ENCODE measurements at regions not wholly inside any gene's neighbourhood (a gene's known extent, or its start where the extent isn't known, plus 50 kb on each side); places are given as distances from the start of the nearest gene placed in this dataset.

GRCh38 chr3:181518222-181518621 is 193.5 kb upstream of the SOX2 start:
- Histone ChIP-seq H3K56ac (replicated peaks; ENCODE audit: insufficient read length, low read depth, low read length) (no peak overlapping the region), H3K18ac (ENCODE audit: extremely low read depth, low read length) (no peak overlapping the region; the same call in 1 of the 2 replicates), H4K20me1 (replicated peaks in 1 of 2; ENCODE audit: control insufficient read depth in 1 of 2, insufficient read depth in 2 of 2, low read length in 2 of 2) (no peaks in the 10 kb centered on the region), H4K91ac (replicated peaks; ENCODE audit: insufficient read length, low read length) (no peak overlapping the region), H3K27me3 (replicated peaks in 1 of 4; ENCODE audit: control insufficient read depth in 3 of 4, extremely low read depth in 1 of 4, insufficient read depth in 3 of 4, low read length in 3 of 4) (no peaks in the 10 kb centered on the region), H2BK12ac (ENCODE audit: low read depth, low read length) (no peak overlapping the region), H3K4me2 (ENCODE audit: insufficient read depth in 1 of 2, low read depth in 2 of 2, low read length in 2 of 2) (no peak overlapping the region), H2BK15ac (ENCODE audit: low read length) (no peak overlapping the region), H2BK120ac (replicated peaks; ENCODE audit: low read depth, low read length) (no peak overlapping the region), H3K14ac (ENCODE audit: insufficient read length) (no peak overlapping the region), H3K9ac (replicated peaks in 1 of 4; ENCODE audit: extremely low read depth in 1 of 4, low read depth in 3 of 4, low read length in 3 of 4) (no peak overlapping the region), H3K79me1 (ENCODE audit: low read depth, low read length) (no peaks in the 10 kb centered on the region), H3K23me2 (ENCODE audit: low read depth, low read length) (no peaks in the 10 kb centered on the region), H3K36me3 (ENCODE audit: control insufficient read depth in 2 of 4, insufficient read depth in 4 of 4, low read length in 3 of 4) (no peaks in the 10 kb centered on the region; a peak in 1 of 8 replicates), H3K23ac (ENCODE audit: insufficient read length) (no peak overlapping the region), H3K9me3 (ENCODE audit: insufficient read depth in 2 of 2, low read depth in 1 of 2, low read length in 1 of 2) (no peaks in the 10 kb centered on the region), H4K8ac (ENCODE audit: extremely low read depth, insufficient read depth, low read length) (no peak overlapping the region), H2AFZ (ENCODE audit: low read length) (no peak overlapping the region), H4K5ac (ENCODE audit: insufficient read length, low read depth, low read length) (no peak overlapping the region), H3K4me1 (replicated peaks in 1 of 4; ENCODE audit: control insufficient read depth in 3 of 4, insufficient read depth in 4 of 4, low read length in 3 of 4) (no peaks in the 10 kb centered on the region), H3K27ac (ENCODE audit: low read depth, low read length) (no peak overlapping the region), H2BK20ac (ENCODE audit: low read length) (no peak overlapping the region), H2AK5ac (ENCODE audit: low read depth, low read length) (no peak overlapping the region), H3K79me2 (ENCODE audit: control insufficient read depth in 1 of 2, insufficient read depth in 2 of 2, low read length in 2 of 2) (no peaks in the 10 kb centered on the region), H3K4ac (replicated peaks; ENCODE audit: insufficient read length, low read depth, low read length) (no peak overlapping the region), H3K4me3 (ENCODE audit: extremely low read depth in 1 of 4, insufficient read depth in 2 of 4, low read depth in 3 of 4, low read length in 4 of 4) (no peak overlapping the region), H2BK5ac (ENCODE audit: low read depth, low read length) (no peak overlapping the region)
- FAIRE-seq = no peak
- WGBS, 2 experiments (ENCODE audit: extremely low coverage in 1 of 2, insufficient coverage in 1 of 2, insufficient read length in 1 of 2, insufficient replicate concordance in 2 of 2, low coverage in 1 of 2, low lambda C conversion rate in 2 of 2, missing lambda C conversion rate in 1 of 2) = 79% methylated on average over 3 of the region's 3 CpGs; no CpG with 5 or more reads in 1 of the 2 experiments
- POLR2A ChIA-PET (ENCODE audit: partially characterized antibody) = no interaction called here
- DNase-seq (ENCODE audit: low read depth in 1 of 2, low spot score in 2 of 2) = no peak
- CTCF ChIA-PET (ENCODE audit: partially characterized antibody) = interaction anchor here (0.7 kb wide), 1 partner anchor 148 kb away, joined by 3 read pairs; no protein-coding TSS in a partner anchor
- TF ChIP-seq GTF2F1 (IDR thresholded peaks at IDR 0.05; ENCODE audit: borderline replicate concordance, low read depth, low read length) = no peak
